Left ventricle myocardium inferior (tissue), 1 donor: ENCODE measurements at regions not wholly inside any gene's neighbourhood (a gene's known extent, or its start where the extent isn't known, plus 50 kb on each side); places are given as distances from the start of the nearest gene placed in this dataset.

Experiments
- DNase-seq: peaks from one replicate; pipeline ENCODE4 v3.0.0-alpha.2; 2020
- H3K27ac ChIP-seq: fragments of 200-600 bp; replicated peaks from 2 replicates; pipeline ENCODE4 v1.8.0; 2021
- H3K27me3 ChIP-seq: fragments of 200-600 bp; 2 replicates; pipeline ENCODE4 v1.8.0; 2021; ENCODE audit warnings: low read depth
- H3K36me3 ChIP-seq: fragments of 200-600 bp; 2 replicates; pipeline ENCODE4 v1.8.0; 2021
- H3K4me1 ChIP-seq: fragments of 200-600 bp; 2 replicates; pipeline ENCODE4 v1.8.0; 2021
- H3K4me3 ChIP-seq: fragments of 200-600 bp; 2 replicates; pipeline ENCODE4 v1.8.0; 2021; ENCODE audit warnings: mild to moderate bottlenecking, moderate library complexity
- H3K9me3 ChIP-seq: fragments of 200-600 bp; replicated peaks from 2 replicates; pipeline ENCODE4 v1.8.0; 2021
- intact Hi-C: fragments of 100-400 bp; cut with micrococcal nuclease; formaldehyde crosslinking; loops from one replicate; pipeline ENCODE4 v1.11.0; 2022
- TF ChIP-seq, protein P1 (sequence below): fragments of 200-600 bp; IDR thresholded peaks from 2 replicates; pipeline ENCODE4 v1.8.0; 2021; ENCODE audit warnings: antibody characterized with exemption, mild to moderate bottlenecking, borderline replicate concordance
- donor health status: DM: no; HTN: yes; CAD: no; lungs with severe emphysema.

DNA sequence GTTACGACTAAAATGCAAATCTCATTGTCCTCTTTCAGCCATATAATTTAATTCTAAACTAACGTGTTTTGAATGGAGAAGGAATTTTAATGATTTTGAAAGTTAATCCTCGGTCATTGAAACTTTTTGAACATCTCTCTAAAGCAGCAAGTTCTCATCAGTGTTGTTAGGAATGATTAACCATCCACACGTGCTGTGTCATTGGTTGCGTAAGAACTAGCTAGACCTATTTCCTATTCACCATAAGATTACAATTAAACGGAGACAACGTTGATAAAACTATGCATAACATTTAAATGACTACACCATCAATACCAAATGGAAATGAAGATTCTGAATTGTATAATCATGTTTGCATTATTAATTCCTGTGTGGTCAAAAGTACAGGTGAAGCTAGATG, 155.6 kb upstream of the IRS2 start:
- no peak for DNase-seq
- Histone ChIP-seq H3K4me3 (no peak overlapping the region), H3K27ac (no peak overlapping the region), H3K27me3 (peaks cover 4% of the 10 kb centered on the region), H3K4me1 (peaks cover 6% of the 10 kb centered on the region), H3K36me3 (no peaks in the 10 kb centered on the region), H3K9me3 (no peaks in the 10 kb centered on the region)
- TF ChIP-seq, protein P1, sequence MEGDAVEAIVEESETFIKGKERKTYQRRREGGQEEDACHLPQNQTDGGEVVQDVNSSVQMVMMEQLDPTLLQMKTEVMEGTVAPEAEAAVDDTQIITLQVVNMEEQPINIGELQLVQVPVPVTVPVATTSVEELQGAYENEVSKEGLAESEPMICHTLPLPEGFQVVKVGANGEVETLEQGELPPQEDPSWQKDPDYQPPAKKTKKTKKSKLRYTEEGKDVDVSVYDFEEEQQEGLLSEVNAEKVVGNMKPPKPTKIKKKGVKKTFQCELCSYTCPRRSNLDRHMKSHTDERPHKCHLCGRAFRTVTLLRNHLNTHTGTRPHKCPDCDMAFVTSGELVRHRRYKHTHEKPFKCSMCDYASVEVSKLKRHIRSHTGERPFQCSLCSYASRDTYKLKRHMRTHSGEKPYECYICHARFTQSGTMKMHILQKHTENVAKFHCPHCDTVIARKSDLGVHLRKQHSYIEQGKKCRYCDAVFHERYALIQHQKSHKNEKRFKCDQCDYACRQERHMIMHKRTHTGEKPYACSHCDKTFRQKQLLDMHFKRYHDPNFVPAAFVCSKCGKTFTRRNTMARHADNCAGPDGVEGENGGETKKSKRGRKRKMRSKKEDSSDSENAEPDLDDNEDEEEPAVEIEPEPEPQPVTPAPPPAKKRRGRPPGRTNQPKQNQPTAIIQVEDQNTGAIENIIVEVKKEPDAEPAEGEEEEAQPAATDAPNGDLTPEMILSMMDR = no peak
- intact Hi-C loops = no loop called here

DNA sequence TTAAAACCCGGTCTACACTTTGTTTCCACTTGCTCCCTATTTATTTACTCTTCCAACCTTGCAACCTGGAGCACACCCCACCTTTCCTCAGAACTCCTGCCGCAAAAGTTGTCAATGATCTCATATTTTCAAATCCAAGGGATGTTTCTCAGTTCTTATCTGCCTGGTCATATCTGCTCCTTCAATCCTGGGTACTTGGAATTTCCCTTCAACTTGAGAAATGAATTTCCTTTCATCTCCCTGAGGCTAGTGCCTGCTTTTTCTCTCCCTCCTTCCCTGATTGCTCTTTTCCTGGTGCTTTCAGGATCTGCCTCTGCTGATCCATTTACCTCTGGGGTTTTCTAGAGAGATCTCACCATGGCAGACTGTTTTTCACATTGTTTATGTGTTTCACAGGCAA, 154.8 kb upstream of the IRS2 start:
- no peak for DNase-seq
- intact Hi-C loops = no loop called here
- Histone ChIP-seq H3K4me1 (peaks cover 6% of the 10 kb centered on the region), H3K9me3 (no peaks in the 10 kb centered on the region), H3K36me3 (no peaks in the 10 kb centered on the region), H3K27ac (no peak overlapping the region), H3K4me3 (no peak overlapping the region), H3K27me3 (peaks cover 4% of the 10 kb centered on the region)
- TF ChIP-seq, protein P1 = no peak

DNA sequence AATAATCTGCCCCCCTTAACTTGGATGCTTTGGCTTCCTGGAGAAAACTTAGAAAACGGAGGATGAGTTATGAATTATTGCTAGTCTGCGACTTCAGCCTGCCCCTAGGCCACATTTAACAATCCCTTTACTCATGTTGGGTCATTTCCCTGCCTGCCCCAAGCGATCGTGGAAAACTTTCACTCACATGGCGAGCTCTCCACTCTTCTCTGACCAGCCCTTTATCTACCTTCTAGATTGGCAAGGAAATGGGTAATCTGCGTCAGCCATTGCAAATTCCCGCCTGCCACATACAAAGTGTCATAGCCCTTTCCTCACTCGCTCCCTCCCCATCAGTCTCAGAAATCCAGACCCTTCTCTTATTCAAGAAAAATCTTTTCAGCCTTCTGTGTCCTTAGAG, 154.3 kb upstream of the IRS2 start:
- TF ChIP-seq, protein P1 = no peak
- Histone ChIP-seq H3K27ac (no peak overlapping the region), H3K4me1 (peaks cover 6% of the 10 kb centered on the region), H3K4me3 (no peak overlapping the region), H3K36me3 (no peaks in the 10 kb centered on the region), H3K9me3 (no peaks in the 10 kb centered on the region), H3K27me3 (peaks cover 4% of the 10 kb centered on the region)
- no peak for DNase-seq
- intact Hi-C loops = no loop called here

DNA sequence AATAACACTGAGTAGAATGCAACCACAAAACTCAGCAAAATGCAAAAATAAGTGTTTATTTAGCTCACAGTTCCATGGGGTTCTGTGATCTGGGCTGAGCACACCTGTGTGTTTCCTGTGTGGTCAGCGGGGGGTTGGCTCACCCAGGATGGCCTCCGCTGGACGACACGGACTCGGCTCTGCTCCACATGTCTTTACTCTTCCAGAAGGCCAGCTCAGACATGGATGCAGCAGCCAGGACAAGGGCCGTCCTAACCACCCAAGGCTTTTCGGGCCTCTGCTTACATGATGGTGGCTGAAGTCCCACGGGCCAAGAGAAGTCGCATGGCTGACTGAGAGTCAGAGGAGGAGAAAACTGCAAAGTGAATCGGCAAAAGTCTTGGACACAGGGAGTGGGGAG, 153.5 kb upstream of the IRS2 start:
- no peak overlapping the region for H3K27ac ChIP-seq
- DNase-seq = no peak
- peaks cover under 1% of the 10 kb centered on the region for H3K9me3 ChIP-seq
- intact Hi-C loops = no loop called here
- no peaks in the 10 kb centered on the region for H3K36me3 ChIP-seq
- H3K4me1 ChIP-seq = peaks cover 6% of the 10 kb centered on the region
- TF ChIP-seq, protein P1 = no peak
- H3K4me3 ChIP-seq = no peak overlapping the region
- peaks cover 4% of the 10 kb centered on the region for H3K27me3 ChIP-seq

DNA sequence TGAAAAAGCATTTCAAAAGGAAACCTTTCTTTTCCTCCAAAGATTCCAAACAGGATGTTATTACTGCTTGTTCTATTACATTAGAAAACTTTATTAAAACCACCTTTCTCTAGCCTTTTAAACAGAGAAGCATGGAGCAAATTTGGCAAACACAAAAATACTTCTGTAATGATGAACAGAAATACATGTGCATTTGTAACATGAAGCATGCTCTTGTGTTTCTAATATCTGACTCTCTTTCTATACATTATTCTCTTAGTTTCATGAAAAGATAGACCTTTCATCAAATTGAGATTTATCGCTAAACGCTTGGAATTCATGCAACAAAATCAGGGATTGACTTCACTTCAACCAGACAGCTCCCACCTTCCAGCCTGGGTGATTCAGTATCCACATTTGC, 152.8 kb upstream of the IRS2 start:
- no peak overlapping the region for H3K4me3 ChIP-seq
- intact Hi-C loops = no loop called here
- no peak overlapping the region for H3K27ac ChIP-seq
- peaks cover 4% of the 10 kb centered on the region for H3K27me3 ChIP-seq
- peaks cover 6% of the 10 kb centered on the region for H3K9me3 ChIP-seq
- H3K36me3 ChIP-seq = no peaks in the 10 kb centered on the region
- peaks cover 6% of the 10 kb centered on the region for H3K4me1 ChIP-seq
- no peak for DNase-seq
- TF ChIP-seq, protein P1 = no peak
